GM12872 (cell line): ENCODE measurements at regions not wholly inside any gene's neighbourhood (a gene's known extent, or its start where the extent isn't known, plus 50 kb on each side); places are given as distances from the start of the nearest gene placed in this dataset.

Experiments
- CTCF ChIP-seq: IDR thresholded peaks from 3 replicates; pipeline ENCODE4 v1.5.1; 2011; ENCODE audit warnings: low read depth, mild to moderate bottlenecking, low read length, moderate library complexity; ENCODE audit not compliant: insufficient read depth

- TF ChIP-seq CTCF, result no peak
These were observed 198.6 kb downstream of the VGLL3 start for GRCh38 chr3:86792316-86792715.

GRCh38 chr3:86790884-86791549 lies 199.9 kb downstream of the VGLL3 start:
- no peak for TF ChIP-seq CTCF

- no peak for TF ChIP-seq CTCF
These were observed 202.6 kb downstream of the VGLL3 start for GRCh38 chr3:86788371-86788770.

- TF ChIP-seq CTCF, result no peak
These were observed 203.9 kb downstream of the VGLL3 start for GRCh38 chr3:86787091-86787490.

GRCh38 chr3:86785386-86785785 lies 205.6 kb downstream of the VGLL3 start:
- TF ChIP-seq CTCF, result no peak

- TF ChIP-seq CTCF, result no peak
These were observed 208.1 kb downstream of the VGLL3 start for GRCh38 chr3:86782866-86783265.

- TF ChIP-seq CTCF, result no peak
These were observed 208.7 kb downstream of the VGLL3 start for GRCh38 chr3:86782286-86782685.
